T-helper 1 cell (primary cell): ENCODE measurements at regions not wholly inside any gene's neighbourhood (a gene's known extent, or its start where the extent isn't known, plus 50 kb on each side); places are given as distances from the start of the nearest gene placed in this dataset.

Source experiments
- DNase-seq, 5 donors: peaks; one replicate each; pipeline ENCODE4 v3.0.0-alpha.2; 2012 to 2020

DNA sequence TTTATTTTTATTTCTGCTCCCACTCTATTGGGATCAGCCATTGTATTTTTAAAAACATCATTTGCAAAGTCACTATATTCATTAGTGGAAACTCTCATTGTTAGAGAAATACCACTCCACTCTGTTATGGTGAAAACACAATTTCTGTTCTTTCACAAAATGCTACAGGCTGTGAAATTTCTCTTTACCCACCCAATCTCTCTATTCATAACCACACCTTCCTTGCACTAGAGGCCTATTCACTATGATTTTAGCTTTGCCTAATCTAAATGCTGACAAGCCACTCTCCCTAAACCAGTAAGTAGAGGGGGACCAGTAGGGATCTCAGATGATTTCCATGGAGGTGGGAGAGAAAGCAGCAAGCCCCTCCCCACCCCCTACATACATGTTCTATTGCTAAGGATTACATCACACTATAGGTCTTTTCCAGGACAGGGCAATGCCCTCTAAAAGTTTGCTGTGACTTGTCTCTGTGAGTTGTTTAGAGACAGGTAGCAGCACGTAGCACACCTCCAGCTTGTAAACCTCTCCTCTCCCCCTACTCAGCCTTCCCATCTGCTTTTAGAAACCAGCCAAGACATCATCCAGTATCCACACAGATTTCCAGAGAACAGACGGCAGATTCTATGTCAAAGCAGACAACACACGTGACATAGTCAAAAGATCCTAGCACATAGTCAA is 58.3 kb upstream of the PPP1R3C start:
- no peak for DNase-seq

DNA sequence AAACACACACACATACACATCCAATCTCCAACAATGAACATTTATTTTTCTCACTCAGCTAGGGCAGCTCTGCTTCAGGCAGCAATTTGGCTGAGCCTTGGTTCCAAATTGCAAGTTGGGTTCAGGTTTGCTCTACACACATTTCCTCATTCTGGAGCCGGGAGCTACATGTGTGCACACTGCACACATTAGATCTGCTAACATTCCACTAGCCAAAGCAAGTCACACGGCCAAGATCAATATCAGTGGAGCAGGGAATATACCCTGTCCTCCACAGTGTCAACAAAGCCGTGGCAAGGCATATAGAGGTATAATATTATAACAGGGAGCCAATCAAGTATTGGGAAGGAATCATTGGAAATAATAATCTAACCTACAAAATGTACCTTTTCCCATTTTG is 57.5 kb upstream of the PPP1R3C start:
- no peak for DNase-seq

- DNase-seq, result no peak
Measured at GRCh38 chr10:91689731-91690168, 56.9 kb upstream of the PPP1R3C start.

DNA sequence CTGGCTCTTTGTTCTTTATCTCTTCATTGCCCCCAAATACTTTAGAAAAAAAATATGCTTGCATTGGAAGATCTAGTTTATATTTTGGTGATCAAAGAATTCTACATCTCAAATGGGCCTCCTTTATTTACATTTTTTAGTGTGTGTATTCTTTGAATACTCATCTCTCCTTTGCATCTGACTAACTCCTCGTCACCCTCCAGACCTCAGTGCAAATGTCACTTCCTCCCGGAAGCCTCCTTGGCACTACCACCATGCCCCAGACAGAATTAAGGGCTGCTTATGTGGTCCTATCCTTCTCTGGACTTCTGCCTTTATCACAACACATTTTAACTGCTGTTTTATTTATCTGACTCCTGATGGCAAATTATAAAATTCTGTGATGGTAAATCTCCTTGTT is 52.0 kb upstream of the PPP1R3C start:
- no peak for DNase-seq

- DNase-seq, result no peak
Measured at GRCh38 chr10:91683975-91684374, 51.1 kb upstream of the PPP1R3C start.

DNA sequence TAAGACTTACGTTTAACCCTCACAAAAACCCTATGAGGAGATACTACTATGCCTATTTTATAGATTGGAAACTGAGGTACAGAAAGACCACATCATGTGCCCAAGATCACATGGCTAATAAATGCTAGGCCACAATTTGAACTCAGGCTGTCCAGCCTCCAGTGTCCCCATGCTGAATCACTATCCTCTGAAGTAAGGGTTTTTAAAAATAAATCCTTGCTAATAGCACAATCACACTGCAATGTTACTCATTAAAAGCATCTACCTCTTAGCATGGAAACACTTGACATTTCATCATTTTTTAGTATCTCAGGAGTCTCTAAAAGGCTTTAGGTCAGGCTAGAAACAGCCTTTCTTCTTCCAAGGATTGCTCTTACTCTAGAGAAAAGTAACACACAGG is 50.0 kb upstream of the PPP1R3C start:
- no peak for DNase-seq
